Heart left ventricle (tissue), 13 donors: ENCODE measurements at regions not wholly inside any gene's neighbourhood (a gene's known extent, or its start where the extent isn't known, plus 50 kb on each side); places are given as distances from the start of the nearest gene placed in this dataset.

Experiments used
- CTCF ChIP-seq, 12 donors: fragments of 200-600 bp; sonication (generic) in 4 of 12; IDR thresholded peaks; one replicate each; pipeline versions ENCODE4 v1.5.0 to v1.8.0; 2018 to 2022; ENCODE audit warnings: antibody characterized with exemption in 12 of 12, mild to moderate bottlenecking in 5 of 12
- POLR2A ChIP-seq, 2 donors: fragments of 450-650 bp; IDR thresholded peaks; one replicate each; pipeline ENCODE4 v1.6.1; 2017; ENCODE audit warnings: antibody characterized with exemption in 2 of 2, mild to moderate bottlenecking in 2 of 2, moderate library complexity in 2 of 2
- donor health status: ischemic (EF 13 %, LVEDD 7.1; RV severe dilation, severe dysfunction).
- donor health status: DM: no; HTN: yes; CAD: no.
- donor health status: DM: no; HTN: no; CAD: no.
- donor health status: ischemic (EF 25% LVEDD 6.9; RV normal size, moderate dysfunction).
- donor health status: ischemic (EF 25% LVEDD 5.7; RV mildly dilated, moderate dysfunction).
- donor health status: ischemic (EF 35%, LVEDD 5.7; RV mildly dilated, moderate dysfunction).
- donor health status: nonischemic (EF 11% LVEDD 7.7; RV severe dilation, severe dysfunction).
- donor health status: DM: yes; HTN: yes; CAD: no.
- donor health status: PGD.
- donor health status: ischemic (EF 29% LVEDD 5.4; RV normal size, mild dysfunction).
- donor health status: nonischemic (EF 23%, LVEDD 6.1; RV moderate dilation, normal function).

- TF ChIP-seq CTCF (IDR thresholded peaks at IDR 0.05), result no peak
- no peak for TF ChIP-seq POLR2A (IDR thresholded peaks at IDR 0.05)
Observed at GRCh38 chr4:187270154-187270553, 546.5 kb upstream of the FAT1 start.
